ENCODE measurements at regions not wholly inside any gene's neighbourhood (a gene's known extent, or its start where the extent isn't known, plus 50 kb on each side); places are given as distances from the start of the nearest gene placed in this dataset.

- WGBS (ENCODE audit: insufficient coverage), result 75% methylated on average over 9 of the region's 9 CpGs
Observed at GRCh38 chr3:72340056-72340455, 508.2 kb downstream of the SHQ1 start.

GRCh38 chr3:72339670-72340030 is 508.6 kb downstream of the SHQ1 start:
- 57% methylated on average over 1 of the region's 4 CpGs for WGBS (ENCODE audit: insufficient coverage)
- H3K4me3 ChIP-seq (ENCODE audit: low read depth, low read length), result no peak overlapping the region
- H3K4me1 ChIP-seq (ENCODE audit: control insufficient read depth, insufficient read depth, low read length), result peaks cover 42% of the 10 kb centered on the region
- H3K27ac ChIP-seq (ENCODE audit: low read depth, low read length), result no peak overlapping the region
- H3K9me3 ChIP-seq (ENCODE audit: control insufficient read depth, insufficient read depth, low read length), result no peaks in the 10 kb centered on the region
- DNase-seq (ENCODE audit: low read depth in 4 of 6, low spot score in 6 of 6), result no peak
- H3K36me3 ChIP-seq (ENCODE audit: control insufficient read depth, insufficient read depth, low read length), result no peaks in the 10 kb centered on the region
- peaks cover 8% of the 10 kb centered on the region for H3K27me3 ChIP-seq (ENCODE audit: control insufficient read depth, insufficient read depth, low read length)

More at GRCh38 chr3:72340056-72340455, 508.2 kb downstream of the SHQ1 start:
- Histone ChIP-seq H3K36me3 (ENCODE audit: control insufficient read depth, insufficient read depth, low read length) (no peaks in the 10 kb centered on the region), H3K27ac (ENCODE audit: low read depth, low read length) (no peak overlapping the region), H3K4me1 (ENCODE audit: control insufficient read depth, insufficient read depth, low read length) (peaks cover 40% of the 10 kb centered on the region), H3K27me3 (ENCODE audit: control insufficient read depth, insufficient read depth, low read length) (peaks cover 8% of the 10 kb centered on the region), H3K9me3 (ENCODE audit: control insufficient read depth, insufficient read depth, low read length) (no peaks in the 10 kb centered on the region), H3K4me3 (ENCODE audit: low read depth, low read length) (no peak overlapping the region)
- no peak for DNase-seq (ENCODE audit: low read depth in 4 of 6, low spot score in 6 of 6)

- Histone ChIP-seq H3K4me1 (ENCODE audit: control insufficient read depth, insufficient read depth, low read length) (peaks cover 42% of the 10 kb centered on the region), H3K36me3 (ENCODE audit: control insufficient read depth, insufficient read depth, low read length) (no peaks in the 10 kb centered on the region)
Observed at GRCh38 chr3:72338942-72339669, 509.1 kb downstream of the SHQ1 start.

GRCh38 chr3:72338082-72338941 is 509.9 kb downstream of the SHQ1 start:
- H3K36me3 ChIP-seq (ENCODE audit: control insufficient read depth, insufficient read depth, low read length), result no peaks in the 10 kb centered on the region
- H3K4me1 ChIP-seq (ENCODE audit: control insufficient read depth, insufficient read depth, low read length), result peaks cover 42% of the 10 kb centered on the region
- 84% methylated on average over 8 of the region's 8 CpGs for WGBS (ENCODE audit: insufficient coverage)
- H3K27me3 ChIP-seq (ENCODE audit: control insufficient read depth, insufficient read depth, low read length), result peaks cover 8% of the 10 kb centered on the region
- no peak overlapping the region for H3K4me3 ChIP-seq (ENCODE audit: low read depth, low read length)
- no peak overlapping the region for H3K27ac ChIP-seq (ENCODE audit: low read depth, low read length)
- H3K9me3 ChIP-seq (ENCODE audit: control insufficient read depth, insufficient read depth, low read length), result no peaks in the 10 kb centered on the region
- DNase-seq (ENCODE audit: low read depth in 4 of 6, low spot score in 6 of 6), result no peak

More at GRCh38 chr3:72338942-72339669, 509.1 kb downstream of the SHQ1 start:
- no peak overlapping the region for H3K4me3 ChIP-seq (ENCODE audit: low read depth, low read length)
- H3K9me3 ChIP-seq (ENCODE audit: control insufficient read depth, insufficient read depth, low read length), result no peaks in the 10 kb centered on the region
- peaks cover 8% of the 10 kb centered on the region for H3K27me3 ChIP-seq (ENCODE audit: control insufficient read depth, insufficient read depth, low read length)
- WGBS (ENCODE audit: insufficient coverage), result 58% methylated on average over 11 of the region's 11 CpGs
- no peak overlapping the region for H3K27ac ChIP-seq (ENCODE audit: low read depth, low read length)
- no peak for DNase-seq (ENCODE audit: low read depth in 4 of 6, low spot score in 6 of 6)

- 100% methylated on average over 1 of the region's 5 CpGs for WGBS (ENCODE audit: insufficient coverage)
- Histone ChIP-seq H3K27ac (ENCODE audit: low read depth, low read length) (no peak overlapping the region), H3K27me3 (ENCODE audit: control insufficient read depth, insufficient read depth, low read length) (peaks cover 8% of the 10 kb centered on the region), H3K4me3 (ENCODE audit: low read depth, low read length) (no peak overlapping the region), H3K4me1 (ENCODE audit: control insufficient read depth, insufficient read depth, low read length) (peaks cover 42% of the 10 kb centered on the region), H3K9me3 (ENCODE audit: control insufficient read depth, insufficient read depth, low read length) (no peaks in the 10 kb centered on the region), H3K36me3 (ENCODE audit: control insufficient read depth, insufficient read depth, low read length) (no peaks in the 10 kb centered on the region)
- no peak for DNase-seq (ENCODE audit: low read depth in 4 of 6, low spot score in 6 of 6)
Observed at GRCh38 chr3:72337480-72337855, 510.8 kb downstream of the SHQ1 start.

GRCh38 chr3:72336821-72337479 is 511.3 kb downstream of the SHQ1 start:
- H3K36me3 ChIP-seq (ENCODE audit: control insufficient read depth, insufficient read depth, low read length), result no peaks in the 10 kb centered on the region
- WGBS (ENCODE audit: insufficient coverage), result 38% methylated on average over 19 of the region's 24 CpGs
- peak in 2 of 6 donors; percentile 57 to 85 for DNase-seq (ENCODE audit: low read depth in 4 of 6, low spot score in 6 of 6)
- H3K4me1 ChIP-seq (ENCODE audit: control insufficient read depth, insufficient read depth, low read length), result peaks cover 41% of the 10 kb centered on the region
- H3K27me3 ChIP-seq (ENCODE audit: control insufficient read depth, insufficient read depth, low read length), result peaks cover 8% of the 10 kb centered on the region
- no peak overlapping the region for H3K4me3 ChIP-seq (ENCODE audit: low read depth, low read length)
- no peaks in the 10 kb centered on the region for H3K9me3 ChIP-seq (ENCODE audit: control insufficient read depth, insufficient read depth, low read length)
- H3K27ac ChIP-seq (ENCODE audit: low read depth, low read length), result no peak overlapping the region

- Histone ChIP-seq H3K4me1 (ENCODE audit: control insufficient read depth, insufficient read depth, low read length) (peaks cover 43% of the 10 kb centered on the region), H3K27me3 (ENCODE audit: control insufficient read depth, insufficient read depth, low read length) (peaks cover 11% of the 10 kb centered on the region), H3K4me3 (ENCODE audit: low read depth, low read length) (no peak overlapping the region), H3K27ac (ENCODE audit: low read depth, low read length) (no peak overlapping the region), H3K9me3 (ENCODE audit: control insufficient read depth, insufficient read depth, low read length) (no peaks in the 10 kb centered on the region), H3K36me3 (ENCODE audit: control insufficient read depth, insufficient read depth, low read length) (no peaks in the 10 kb centered on the region)
- no peak for DNase-seq (ENCODE audit: low read depth in 4 of 6, low spot score in 6 of 6)
- WGBS (ENCODE audit: insufficient coverage), result 100% methylated on average over 1 of the region's 7 CpGs
Observed at GRCh38 chr3:72336114-72336651, 512.1 kb downstream of the SHQ1 start.

- Histone ChIP-seq H3K27ac (ENCODE audit: low read depth, low read length) (no peak overlapping the region), H3K27me3 (ENCODE audit: control insufficient read depth, insufficient read depth, low read length) (peaks cover 11% of the 10 kb centered on the region), H3K4me1 (ENCODE audit: control insufficient read depth, insufficient read depth, low read length) (peaks cover 41% of the 10 kb centered on the region)
Observed at GRCh38 chr3:72335458-72336095, 512.7 kb downstream of the SHQ1 start.

More at GRCh38 chr3:72335458-72336095, 512.7 kb downstream of the SHQ1 start:
- Histone ChIP-seq H3K4me3 (ENCODE audit: low read depth, low read length) (no peak overlapping the region), H3K36me3 (ENCODE audit: control insufficient read depth, insufficient read depth, low read length) (no peaks in the 10 kb centered on the region), H3K9me3 (ENCODE audit: control insufficient read depth, insufficient read depth, low read length) (no peaks in the 10 kb centered on the region)
- DNase-seq (ENCODE audit: low read depth in 4 of 6, low spot score in 6 of 6), result no peak
- 36% methylated on average over 5 of the region's 10 CpGs for WGBS (ENCODE audit: insufficient coverage)
